ENCODE measurements at regions not wholly inside any gene's neighbourhood (a gene's known extent, or its start where the extent isn't known, plus 50 kb on each side); places are given as distances from the start of the nearest gene placed in this dataset.
"Not testable (repeated sequence)": the region's sequence is repeated elsewhere in the genome, so short reads cannot be mapped to it uniquely, and the experiment has no call there.

- TF ChIP-seq, protein P1, sequence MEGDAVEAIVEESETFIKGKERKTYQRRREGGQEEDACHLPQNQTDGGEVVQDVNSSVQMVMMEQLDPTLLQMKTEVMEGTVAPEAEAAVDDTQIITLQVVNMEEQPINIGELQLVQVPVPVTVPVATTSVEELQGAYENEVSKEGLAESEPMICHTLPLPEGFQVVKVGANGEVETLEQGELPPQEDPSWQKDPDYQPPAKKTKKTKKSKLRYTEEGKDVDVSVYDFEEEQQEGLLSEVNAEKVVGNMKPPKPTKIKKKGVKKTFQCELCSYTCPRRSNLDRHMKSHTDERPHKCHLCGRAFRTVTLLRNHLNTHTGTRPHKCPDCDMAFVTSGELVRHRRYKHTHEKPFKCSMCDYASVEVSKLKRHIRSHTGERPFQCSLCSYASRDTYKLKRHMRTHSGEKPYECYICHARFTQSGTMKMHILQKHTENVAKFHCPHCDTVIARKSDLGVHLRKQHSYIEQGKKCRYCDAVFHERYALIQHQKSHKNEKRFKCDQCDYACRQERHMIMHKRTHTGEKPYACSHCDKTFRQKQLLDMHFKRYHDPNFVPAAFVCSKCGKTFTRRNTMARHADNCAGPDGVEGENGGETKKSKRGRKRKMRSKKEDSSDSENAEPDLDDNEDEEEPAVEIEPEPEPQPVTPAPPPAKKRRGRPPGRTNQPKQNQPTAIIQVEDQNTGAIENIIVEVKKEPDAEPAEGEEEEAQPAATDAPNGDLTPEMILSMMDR (IDR thresholded peaks at IDR 0.05; ENCODE audit: low read depth, low read length), result no peak
- DNase-seq (ENCODE audit: low read depth in 2 of 2), result no peak
- no peak overlapping the region for H3K4me3 ChIP-seq (replicated peaks in 1 of 2; ENCODE audit: low read depth in 2 of 2, low read length in 2 of 2)
Measured at GRCh38 chr7:115208710-115209560, 287.0 kb downstream of the MDFIC start.

- DNase-seq (ENCODE audit: low read depth in 2 of 2); H3K4me3 ChIP-seq (replicated peaks in 1 of 2; ENCODE audit: low read depth in 2 of 2, low read length in 2 of 2): not testable (repeated sequence)
Measured at GRCh38 chr7:115206374-115206773, 284.5 kb downstream of the MDFIC start.

DNA sequence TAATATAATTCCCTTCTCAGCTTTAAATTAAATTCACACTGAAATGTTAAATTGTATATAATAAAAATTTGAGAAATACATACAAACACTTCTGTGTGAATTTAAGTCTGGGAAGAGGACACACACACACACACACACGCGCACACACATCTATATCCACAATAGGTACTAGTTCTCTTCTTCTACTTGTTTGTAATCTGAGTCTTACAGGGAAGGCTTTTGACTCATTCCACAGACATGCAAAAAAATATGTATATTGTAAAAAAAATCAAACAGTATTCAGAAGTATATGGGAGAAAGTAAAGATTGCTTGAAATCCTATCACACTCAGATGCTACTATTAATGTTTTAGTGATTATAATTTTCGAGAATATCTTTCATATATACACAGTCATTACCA lies 276.2 kb downstream of the MDFIC start:
- TF ChIP-seq, protein P1 (IDR thresholded peaks at IDR 0.05; ENCODE audit: low read depth, low read length), result no peak
- no peak overlapping the region for H3K4me3 ChIP-seq (replicated peaks in 1 of 2; ENCODE audit: low read depth in 2 of 2, low read length in 2 of 2)
- peak in 1 of 2 donors; percentile 5 for DNase-seq (ENCODE audit: low read depth in 2 of 2)

- H3K4me3 ChIP-seq (replicated peaks in 1 of 2; ENCODE audit: low read depth in 2 of 2, low read length in 2 of 2), result no peak overlapping the region
- no peak for DNase-seq (ENCODE audit: low read depth in 2 of 2)
- TF ChIP-seq, protein P1 (IDR thresholded peaks at IDR 0.05; ENCODE audit: low read depth, low read length), result no peak
Measured at GRCh38 chr7:115195208-115195607, 273.3 kb downstream of the MDFIC start.

- H3K4me3 ChIP-seq (replicated peaks in 1 of 2; ENCODE audit: low read depth in 2 of 2, low read length in 2 of 2), result no peak overlapping the region
- no peak for DNase-seq (ENCODE audit: low read depth in 2 of 2)
- TF ChIP-seq, protein P1 (IDR thresholded peaks at IDR 0.05; ENCODE audit: low read depth, low read length), result no peak
Measured at GRCh38 chr7:115191526-115191925, 269.6 kb downstream of the MDFIC start.

GRCh38 chr7:115183431-115184057 lies 261.6 kb downstream of the MDFIC start:
- peak in 1 of 2 donors; percentile 31 for DNase-seq (ENCODE audit: low read depth in 2 of 2)
- TF ChIP-seq, protein P1 (IDR thresholded peaks at IDR 0.05; ENCODE audit: low read depth, low read length), result no peak
- no peak overlapping the region for H3K4me3 ChIP-seq (replicated peaks in 1 of 2; ENCODE audit: low read depth in 2 of 2, low read length in 2 of 2)

DNA sequence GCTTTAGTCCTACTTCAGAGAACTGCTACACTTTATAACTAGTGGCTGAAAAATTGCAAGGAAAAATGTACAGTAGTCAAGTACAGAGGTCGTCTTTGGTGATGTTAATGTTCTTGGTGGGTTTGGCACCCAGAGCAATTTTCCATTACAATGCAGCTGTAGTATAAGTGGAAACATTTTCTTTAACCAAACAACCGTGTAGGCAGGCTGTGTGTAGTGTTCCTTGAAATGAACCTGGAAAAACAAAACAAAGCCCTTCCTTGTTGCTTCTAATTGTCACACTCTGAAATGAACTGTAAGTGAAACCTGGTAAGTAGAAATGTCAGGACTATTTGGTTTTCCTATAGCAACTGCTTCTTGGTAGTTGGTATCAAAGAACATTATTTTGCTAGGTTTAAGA lies 256.9 kb downstream of the MDFIC start:
- no peak overlapping the region for H3K4me3 ChIP-seq (replicated peaks in 1 of 2; ENCODE audit: low read depth in 2 of 2, low read length in 2 of 2)
- TF ChIP-seq, protein P1 (IDR thresholded peaks at IDR 0.05; ENCODE audit: low read depth, low read length), result no peak
- DNase-seq (ENCODE audit: low read depth in 2 of 2), result peak in 1 of 2 donors; percentile 19
